ENCODE measurements at regions not wholly inside any gene's neighbourhood (a gene's known extent, or its start where the extent isn't known, plus 50 kb on each side); places are given as distances from the start of the nearest gene placed in this dataset.
"Not testable (repeated sequence)": the region's sequence is repeated elsewhere in the genome, so short reads cannot be mapped to it uniquely, and the experiment has no call there.

DNA sequence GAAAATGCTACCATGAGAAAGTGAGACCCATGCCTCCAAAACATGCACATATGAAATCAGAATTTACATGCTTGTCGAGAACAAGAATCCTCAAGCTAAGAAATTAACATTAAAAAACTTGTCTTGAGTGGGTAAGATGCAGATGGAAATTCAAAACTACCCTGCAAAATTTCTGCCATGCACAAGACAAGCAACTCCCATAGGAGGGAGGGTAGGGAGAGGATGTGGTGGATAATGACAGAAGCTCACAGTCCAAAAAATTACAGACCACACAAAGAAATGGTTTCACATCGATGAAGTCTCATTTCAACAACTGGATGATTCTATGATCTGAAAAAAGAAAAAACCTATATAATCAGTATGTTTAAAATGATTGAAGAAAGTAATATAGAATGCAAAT, 319.9 kb upstream of the PTGER4 start:
- Mint-ChIP-seq H3K27ac (no peak overlapping the region), H3K36me3 (peaks cover 7% of the 10 kb centered on the region), H3K9me3 (peaks cover 10% of the 10 kb centered on the region), H3K4me3 (no peak overlapping the region), H3K4me1 (peaks cover 10% of the 10 kb centered on the region), H3K27me3 (no peaks in the 10 kb centered on the region)
- DNase-seq, result no peak

DNA sequence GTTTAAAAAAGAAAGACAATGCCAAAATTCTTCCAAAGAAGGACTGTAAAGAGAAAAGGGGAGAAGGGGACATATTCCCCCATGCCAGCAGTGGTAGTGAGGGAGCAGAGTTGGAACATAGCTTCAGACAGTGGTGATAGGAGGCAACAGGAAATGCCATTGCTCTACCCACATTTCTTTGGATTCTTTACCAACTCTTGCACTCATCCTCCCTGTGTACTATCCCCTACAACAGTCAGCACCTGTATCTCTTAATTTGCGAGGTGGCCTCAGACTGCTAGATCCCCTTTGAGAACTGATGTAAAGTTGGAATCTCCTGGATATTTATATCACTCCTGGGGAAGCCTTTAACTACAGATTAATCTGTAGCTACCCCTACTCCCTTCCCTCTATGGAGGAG, 320.6 kb upstream of the PTGER4 start:
- Mint-ChIP-seq H3K27ac (no peak overlapping the region), H3K27me3 (no peaks in the 10 kb centered on the region), H3K4me1 (peaks cover 8% of the 10 kb centered on the region), H3K36me3 (peaks cover 7% of the 10 kb centered on the region), H3K9me3 (peaks cover 9% of the 10 kb centered on the region), H3K4me3 (no peak overlapping the region)
- no peak for DNase-seq

DNA sequence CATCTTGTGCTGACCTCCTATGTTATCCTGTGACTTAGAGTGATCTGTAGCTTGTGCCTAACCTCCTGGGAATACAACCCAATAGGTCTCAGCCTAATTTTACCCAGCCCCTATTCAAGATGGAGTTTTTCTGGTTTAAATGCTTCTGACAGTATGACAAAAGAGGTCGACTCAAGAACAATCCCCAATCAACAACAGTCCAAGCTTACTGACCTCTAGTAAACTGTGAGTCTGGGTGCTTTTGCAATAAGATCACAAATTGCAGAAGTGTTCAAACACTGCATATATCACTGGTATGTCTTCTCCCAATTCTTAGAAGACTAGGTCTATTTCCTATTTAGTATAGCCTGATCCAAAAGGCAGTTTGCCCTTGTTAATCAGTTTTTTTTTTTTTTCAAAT, 323.5 kb upstream of the PTGER4 start:
- peaks cover 3% of the 10 kb centered on the region for H3K9me3 Mint-ChIP-seq
- H3K27ac Mint-ChIP-seq, result no peak overlapping the region
- H3K27me3 Mint-ChIP-seq, result no peaks in the 10 kb centered on the region
- peaks cover 9% of the 10 kb centered on the region for H3K4me1 Mint-ChIP-seq
- DNase-seq, result no peak
- no peaks in the 10 kb centered on the region for H3K36me3 Mint-ChIP-seq
- no peak overlapping the region for H3K4me3 Mint-ChIP-seq

DNA sequence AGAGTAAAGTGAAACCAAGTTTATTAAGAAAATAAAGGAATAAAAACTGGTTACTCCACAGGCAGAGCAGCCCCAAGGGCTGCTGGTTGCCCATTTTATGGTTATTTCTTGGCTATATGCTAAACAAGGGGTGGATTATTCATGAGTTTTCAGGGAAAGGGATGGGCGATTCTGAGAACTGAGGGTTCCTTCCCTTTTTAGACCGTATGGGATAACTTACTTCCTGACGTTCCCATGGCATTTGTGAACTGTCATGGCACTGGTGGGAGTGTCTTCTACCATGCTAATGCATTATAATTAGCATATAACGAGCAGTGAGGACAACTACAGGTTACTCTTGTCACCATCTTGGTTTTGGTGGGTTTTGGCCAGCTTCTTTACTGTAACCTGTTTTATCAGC, 323.9 kb upstream of the PTGER4 start:
- peaks cover 12% of the 10 kb centered on the region for H3K4me1 Mint-ChIP-seq
- H3K27ac Mint-ChIP-seq, result no peak overlapping the region
- no peaks in the 10 kb centered on the region for H3K27me3 Mint-ChIP-seq
- no peak overlapping the region for H3K4me3 Mint-ChIP-seq
- no peaks in the 10 kb centered on the region for H3K36me3 Mint-ChIP-seq
- DNase-seq, result no peak
- peaks cover 7% of the 10 kb centered on the region for H3K9me3 Mint-ChIP-seq

DNA sequence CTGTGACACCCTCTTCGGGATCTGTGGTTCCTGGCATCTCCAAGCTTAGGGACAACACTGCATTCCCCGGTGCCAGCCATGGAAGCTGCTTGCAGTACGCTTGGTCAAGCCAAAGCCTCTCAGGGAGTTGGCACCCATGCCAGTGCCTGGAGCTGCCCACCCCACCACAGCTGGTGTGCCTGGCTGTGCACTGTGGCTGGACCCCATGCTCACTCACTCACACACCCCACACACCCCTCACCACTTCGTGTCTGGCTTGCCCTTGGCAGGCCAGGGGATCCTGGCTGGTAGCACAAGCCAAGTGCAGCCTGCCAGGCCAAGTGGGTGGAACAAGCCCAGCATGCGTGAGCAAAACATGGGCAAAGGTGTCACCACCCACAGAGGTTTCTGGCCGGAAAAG, 324.5 kb upstream of the PTGER4 start:
- Mint-ChIP-seq H3K27ac (no peak overlapping the region), H3K4me3 (no peak overlapping the region), H3K36me3 (peaks cover 5% of the 10 kb centered on the region), H3K4me1 (peaks cover 9% of the 10 kb centered on the region), H3K9me3 (peaks cover 12% of the 10 kb centered on the region), H3K27me3 (no peaks in the 10 kb centered on the region)
- DNase-seq, result no peak

- H3K27ac Mint-ChIP-seq, result no peak overlapping the region
- H3K36me3 Mint-ChIP-seq, result peaks cover 13% of the 10 kb centered on the region
- H3K9me3 Mint-ChIP-seq, result peaks cover 21% of the 10 kb centered on the region
- H3K4me1 Mint-ChIP-seq, result peaks cover 8% of the 10 kb centered on the region
- no peak overlapping the region for H3K4me3 Mint-ChIP-seq
- no peaks in the 10 kb centered on the region for H3K27me3 Mint-ChIP-seq
- no peak for DNase-seq
Measured at GRCh38 chr5:40354171-40354570, 325.5 kb upstream of the PTGER4 start.

GRCh38 chr5:40353442-40353841, 326.3 kb upstream of the PTGER4 start:
- no peak for DNase-seq
- Mint-ChIP-seq H3K36me3 (peaks cover 16% of the 10 kb centered on the region), H3K27ac (no peak overlapping the region), H3K4me3 (no peak overlapping the region), H3K4me1 (peaks cover 4% of the 10 kb centered on the region), H3K9me3 (peaks cover 24% of the 10 kb centered on the region), H3K27me3 (no peaks in the 10 kb centered on the region)

GRCh38 chr5:40347981-40348725, 331.6 kb upstream of the PTGER4 start:
- Mint-ChIP-seq H3K27ac (no peak overlapping the region), H3K36me3 (peaks cover 18% of the 10 kb centered on the region)

DNA sequence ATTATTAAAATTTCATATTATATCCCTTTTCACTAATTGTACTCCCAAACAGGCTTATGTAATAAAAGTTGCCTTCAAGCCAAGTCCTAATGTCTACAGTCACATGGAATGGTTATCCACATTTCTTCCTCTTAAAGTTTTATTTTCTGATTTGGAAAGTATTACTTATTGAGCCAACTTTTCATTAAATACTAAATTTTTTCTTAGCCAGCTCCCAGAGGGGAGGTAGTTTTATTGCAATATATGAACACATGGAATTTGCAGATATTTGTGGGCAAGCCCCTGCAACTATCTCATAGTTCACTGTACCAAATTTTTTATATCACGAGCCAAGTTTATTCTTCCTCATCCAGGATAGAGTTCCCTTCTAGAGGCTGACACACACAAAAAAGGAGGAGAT, 332.8 kb upstream of the PTGER4 start:
- H3K27ac Mint-ChIP-seq, result no peak overlapping the region
- no peaks in the 10 kb centered on the region for H3K27me3 Mint-ChIP-seq
- peaks cover 25% of the 10 kb centered on the region for H3K9me3 Mint-ChIP-seq
- no peak for DNase-seq
- peaks cover 18% of the 10 kb centered on the region for H3K36me3 Mint-ChIP-seq
- no peak overlapping the region for H3K4me3 Mint-ChIP-seq
- peaks cover 4% of the 10 kb centered on the region for H3K4me1 Mint-ChIP-seq

More at GRCh38 chr5:40347981-40348725, 331.6 kb upstream of the PTGER4 start:
- no peak for DNase-seq
- no peak overlapping the region for H3K4me3 Mint-ChIP-seq
- H3K27me3 Mint-ChIP-seq, result no peaks in the 10 kb centered on the region
- H3K9me3 Mint-ChIP-seq, result peaks cover 25% of the 10 kb centered on the region
- peaks cover 4% of the 10 kb centered on the region for H3K4me1 Mint-ChIP-seq

GRCh38 chr5:40338434-40338833, 341.3 kb upstream of the PTGER4 start:
- peak overlapping the region; percentile 1 for H3K27ac Mint-ChIP-seq
- peaks cover 19% of the 10 kb centered on the region for H3K36me3 Mint-ChIP-seq
- not testable (repeated sequence) for H3K4me3 Mint-ChIP-seq, H3K27me3 Mint-ChIP-seq, H3K4me1 Mint-ChIP-seq, DNase-seq
- H3K9me3 Mint-ChIP-seq, result peaks cover 14% of the 10 kb centered on the region

- H3K27ac Mint-ChIP-seq, result no peak overlapping the region
- H3K27me3 Mint-ChIP-seq, result peaks cover 3% of the 10 kb centered on the region
- H3K9me3 Mint-ChIP-seq, result peaks cover 5% of the 10 kb centered on the region
- no peak for DNase-seq
- H3K4me1 Mint-ChIP-seq, result peaks cover 7% of the 10 kb centered on the region
- H3K36me3 Mint-ChIP-seq, result peaks cover 11% of the 10 kb centered on the region
- no peak overlapping the region for H3K4me3 Mint-ChIP-seq
Measured at GRCh38 chr5:40334242-40334635, 345.5 kb upstream of the PTGER4 start.

- Mint-ChIP-seq H3K9me3 (peaks cover 5% of the 10 kb centered on the region), H3K27me3 (peaks cover 3% of the 10 kb centered on the region), H3K4me1 (peaks cover 6% of the 10 kb centered on the region), H3K4me3 (no peak overlapping the region), H3K27ac (no peak overlapping the region), H3K36me3 (peaks cover 10% of the 10 kb centered on the region)
- DNase-seq, result no peak
Measured at GRCh38 chr5:40333459-40334241, 346.1 kb upstream of the PTGER4 start.

DNA sequence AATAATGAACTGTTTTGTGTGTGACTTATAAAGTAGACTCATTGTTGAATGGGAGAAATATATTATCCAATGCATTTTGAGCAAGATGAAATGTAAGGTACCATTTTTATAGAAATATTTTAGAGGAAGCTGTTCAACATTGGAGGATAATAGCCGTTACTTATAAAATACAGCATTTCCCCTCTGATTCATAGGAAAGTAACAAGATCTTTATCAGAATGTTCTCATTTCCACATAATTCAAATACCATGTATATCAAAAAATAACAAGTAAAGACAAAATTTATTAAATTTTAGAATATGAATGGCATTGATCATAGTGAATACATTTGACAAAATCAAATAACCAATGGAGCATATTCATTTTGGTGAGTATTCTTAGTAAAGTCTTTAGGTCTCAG, 346.7 kb upstream of the PTGER4 start:
- DNase-seq, result no peak
- Mint-ChIP-seq H3K9me3 (peaks cover 5% of the 10 kb centered on the region), H3K4me1 (peaks cover 2% of the 10 kb centered on the region), H3K4me3 (no peak overlapping the region), H3K27ac (no peak overlapping the region), H3K27me3 (peaks cover 3% of the 10 kb centered on the region), H3K36me3 (peaks cover 7% of the 10 kb centered on the region)

GRCh38 chr5:40331616-40332015, 348.1 kb upstream of the PTGER4 start:
- Mint-ChIP-seq H3K9me3 (no peaks in the 10 kb centered on the region), H3K4me1 (peaks cover 2% of the 10 kb centered on the region), H3K27me3 (no peaks in the 10 kb centered on the region), H3K4me3 (no peak overlapping the region), H3K27ac (no peak overlapping the region), H3K36me3 (no peaks in the 10 kb centered on the region)
- no peak for DNase-seq

GRCh38 chr5:40321514-40321913, 358.2 kb upstream of the PTGER4 start:
- H3K9me3 Mint-ChIP-seq, result no peaks in the 10 kb centered on the region
- H3K27ac Mint-ChIP-seq, result no peak overlapping the region
- no peak overlapping the region for H3K4me3 Mint-ChIP-seq
- H3K36me3 Mint-ChIP-seq, result no peaks in the 10 kb centered on the region
- no peak for DNase-seq
- peaks cover 4% of the 10 kb centered on the region for H3K4me1 Mint-ChIP-seq
- no peaks in the 10 kb centered on the region for H3K27me3 Mint-ChIP-seq

- DNase-seq, result no peak
- Mint-ChIP-seq H3K27ac (no peak overlapping the region), H3K4me3 (no peak overlapping the region)
Measured at GRCh38 chr5:40318395-40318794, 361.3 kb upstream of the PTGER4 start.

More at GRCh38 chr5:40318395-40318794, 361.3 kb upstream of the PTGER4 start:
- no peaks in the 10 kb centered on the region for H3K9me3 Mint-ChIP-seq
- no peaks in the 10 kb centered on the region for H3K27me3 Mint-ChIP-seq
- no peaks in the 10 kb centered on the region for H3K4me1 Mint-ChIP-seq
- no peaks in the 10 kb centered on the region for H3K36me3 Mint-ChIP-seq
